ENCODE measurements at regions not wholly inside any gene's neighbourhood (a gene's known extent, or its start where the extent isn't known, plus 50 kb on each side); places are given as distances from the start of the nearest gene placed in this dataset.

GRCh38 chr21:35191128-35191527 lies 142.0 kb upstream of the RUNX1 start:
- TF ChIP-seq CTCF (IDR thresholded peaks at IDR 0.05 in 8 of 11, conservative IDR thresholded peaks at IDR 0.05 in 3 of 11) = no peak
- no peak for TF ChIP-seq POLR2AphosphoS5 (IDR thresholded peaks at IDR 0.05)
- TF ChIP-seq POLR2A (IDR thresholded peaks at IDR 0.05) = no peak

All from spleen (tissue), 7 donors.